22Rv1 (cell line): ENCODE measurements at regions not wholly inside any gene's neighbourhood (a gene's known extent, or its start where the extent isn't known, plus 50 kb on each side); places are given as distances from the start of the nearest gene placed in this dataset.

Source experiments
- CTCF ChIP-seq: fragments of 450-650 bp; IDR thresholded peaks from 2 replicates; pipeline ENCODE4 v1.5.1; 2017; ENCODE audit warnings: mild to moderate bottlenecking
- ZFX ChIP-seq: fragments of 450-650 bp; IDR thresholded peaks from 2 replicates; pipeline ENCODE4 v1.6.1; 2017; ENCODE audit warnings: antibody characterized with exemption, borderline replicate concordance

- TF ChIP-seq CTCF (no peak), ZFX (no peak)
Measured at GRCh38 chr20:12161734-12162133, 244.0 kb downstream of the BTBD3 start.
